ENCODE measurements at regions not wholly inside any gene's neighbourhood (a gene's known extent, or its start where the extent isn't known, plus 50 kb on each side); places are given as distances from the start of the nearest gene placed in this dataset.

DNA sequence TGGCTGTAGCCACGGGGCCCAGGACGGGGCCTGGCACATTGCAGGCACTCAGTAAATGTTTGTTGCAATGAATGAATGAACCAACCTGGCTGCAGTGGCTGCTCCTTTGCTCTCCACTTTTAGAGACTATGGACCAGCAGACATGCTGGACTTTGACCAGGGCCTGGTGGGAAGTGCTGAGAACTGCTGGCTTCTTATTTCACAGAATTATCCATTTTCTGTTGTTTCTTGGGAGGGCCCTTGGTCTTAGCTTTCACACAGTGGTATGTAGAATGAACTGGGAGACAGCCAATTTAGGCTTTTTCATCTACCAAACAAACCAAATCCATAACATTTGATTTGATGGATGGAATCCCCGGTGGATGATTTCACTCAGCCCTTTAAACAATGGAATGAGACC, 78.0 kb upstream of the LHFPL2 start:
- TF ChIP-seq, protein P1, sequence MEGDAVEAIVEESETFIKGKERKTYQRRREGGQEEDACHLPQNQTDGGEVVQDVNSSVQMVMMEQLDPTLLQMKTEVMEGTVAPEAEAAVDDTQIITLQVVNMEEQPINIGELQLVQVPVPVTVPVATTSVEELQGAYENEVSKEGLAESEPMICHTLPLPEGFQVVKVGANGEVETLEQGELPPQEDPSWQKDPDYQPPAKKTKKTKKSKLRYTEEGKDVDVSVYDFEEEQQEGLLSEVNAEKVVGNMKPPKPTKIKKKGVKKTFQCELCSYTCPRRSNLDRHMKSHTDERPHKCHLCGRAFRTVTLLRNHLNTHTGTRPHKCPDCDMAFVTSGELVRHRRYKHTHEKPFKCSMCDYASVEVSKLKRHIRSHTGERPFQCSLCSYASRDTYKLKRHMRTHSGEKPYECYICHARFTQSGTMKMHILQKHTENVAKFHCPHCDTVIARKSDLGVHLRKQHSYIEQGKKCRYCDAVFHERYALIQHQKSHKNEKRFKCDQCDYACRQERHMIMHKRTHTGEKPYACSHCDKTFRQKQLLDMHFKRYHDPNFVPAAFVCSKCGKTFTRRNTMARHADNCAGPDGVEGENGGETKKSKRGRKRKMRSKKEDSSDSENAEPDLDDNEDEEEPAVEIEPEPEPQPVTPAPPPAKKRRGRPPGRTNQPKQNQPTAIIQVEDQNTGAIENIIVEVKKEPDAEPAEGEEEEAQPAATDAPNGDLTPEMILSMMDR (IDR thresholded peaks at IDR 0.05), result no peak
- TF ChIP-seq POLR2A (IDR thresholded peaks at IDR 0.05), result no peak

Measured in thyroid gland (tissue), 4 donors.